ENCODE measurements at regions not wholly inside any gene's neighbourhood (a gene's known extent, or its start where the extent isn't known, plus 50 kb on each side); places are given as distances from the start of the nearest gene placed in this dataset.

- TF ChIP-seq TAF1 (IDR thresholded peaks at IDR 0.05; ENCODE audit: borderline replicate concordance, insufficient read depth, low read length), result no peak
- no peak for TF ChIP-seq POLR2AphosphoS5 (IDR thresholded peaks at IDR 0.05; ENCODE audit: low read depth, low read length)
- no peak for TF ChIP-seq FOXP2 (optimal IDR thresholded peaks at IDR 0.05; ENCODE audit: borderline replicate concordance, extremely low read depth, extremely low read length, insufficient read depth)
- no peak for TF ChIP-seq SIN3A (IDR thresholded peaks at IDR 0.05; ENCODE audit: borderline replicate concordance, insufficient read depth, low read length)
- no peak for TF ChIP-seq REST (IDR thresholded peaks at IDR 0.05; ENCODE audit: insufficient read depth in 1 of 2, low read depth in 2 of 2, low read length in 2 of 2)
These were observed 49.9 kb upstream of the SUCLG2 start for GRCh38 chr3:67704322-67704721.
